T-helper 2 cell (primary cell): ENCODE measurements at regions not wholly inside any gene's neighbourhood (a gene's known extent, or its start where the extent isn't known, plus 50 kb on each side); places are given as distances from the start of the nearest gene placed in this dataset.

Source experiments
- DNase-seq, 5 experiments: peaks; one replicate each; pipeline versions ENCODE4 v3.0.0 to v3.0.0-alpha.2; 2012 to 2022

DNA sequence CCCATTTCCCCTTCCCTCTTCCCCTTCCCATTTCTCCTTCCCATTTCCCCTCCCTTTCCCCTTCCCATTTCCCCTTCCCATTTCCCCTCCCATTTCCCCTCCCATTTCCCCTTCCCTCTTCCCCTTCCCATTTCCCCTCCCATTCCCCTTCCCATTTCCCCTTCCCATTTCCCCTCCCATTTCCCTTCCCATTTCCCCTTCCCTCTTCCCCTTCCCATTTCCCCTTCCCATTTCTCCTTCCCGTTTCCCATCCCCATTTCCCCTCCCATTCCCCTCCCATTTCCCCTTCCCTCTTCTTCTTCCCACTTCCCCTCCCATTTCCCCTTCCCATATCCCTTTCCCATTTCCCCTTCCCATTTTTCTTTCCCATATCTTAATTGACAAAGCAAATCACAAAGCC, 109.0 kb downstream of the OLFM1 start:
- DNase-seq = peak in 1 of 5 experiments; percentile 14

DNA sequence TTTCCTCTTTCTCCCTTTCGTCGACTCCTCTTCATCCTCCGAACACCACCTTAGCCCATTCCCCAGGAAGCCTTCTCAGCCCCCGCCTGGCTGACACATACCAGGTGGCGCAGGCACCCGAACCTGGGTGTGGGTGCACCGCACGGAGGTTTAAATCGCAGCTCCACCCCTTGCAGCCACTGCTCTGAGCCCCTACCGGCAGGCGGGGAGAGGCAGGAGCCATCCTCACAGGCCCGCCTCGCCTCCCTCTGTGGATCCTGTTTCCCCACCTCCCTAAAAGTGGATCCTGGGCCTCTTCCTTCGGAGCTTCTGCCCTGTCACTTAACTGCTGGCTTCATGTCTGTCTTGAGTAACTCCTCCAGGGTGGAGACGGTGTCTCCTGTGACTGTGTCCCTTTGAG, 110.7 kb downstream of the OLFM1 start:
- DNase-seq = no peak

DNA sequence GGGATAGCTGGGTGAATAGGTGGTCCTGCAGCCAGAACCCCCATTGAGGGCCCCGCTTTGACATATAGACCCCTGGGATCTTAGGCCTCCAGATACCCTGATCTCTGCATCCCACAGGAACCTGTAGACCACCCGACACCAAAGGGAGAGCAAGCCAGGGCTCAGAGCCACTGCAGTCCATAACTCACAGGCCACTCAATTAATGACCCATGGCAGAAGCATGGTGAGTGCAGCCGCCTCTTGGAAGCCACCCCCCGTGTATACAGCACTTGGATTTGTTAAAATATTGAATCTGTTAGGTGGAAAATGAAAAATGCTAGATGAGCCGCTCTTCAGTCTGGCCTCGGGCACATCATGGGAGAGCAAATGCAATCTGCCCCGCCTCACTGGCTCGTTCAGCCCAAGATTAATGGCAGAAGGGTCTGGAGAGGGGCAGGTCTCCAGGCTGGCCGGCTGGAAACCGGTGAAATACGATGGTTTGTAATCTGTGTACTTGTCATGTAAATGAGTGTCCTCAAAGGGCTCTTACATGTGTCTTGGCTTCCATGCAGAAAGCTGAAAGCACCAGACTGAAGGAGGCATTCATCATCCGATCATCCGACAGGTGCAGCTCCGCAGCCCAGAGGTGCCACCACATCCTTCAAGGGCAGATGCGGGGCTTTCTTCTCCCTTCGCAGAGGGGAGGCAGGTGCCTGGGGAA, 111.3 kb downstream of the OLFM1 start:
- no peak for DNase-seq

DNA sequence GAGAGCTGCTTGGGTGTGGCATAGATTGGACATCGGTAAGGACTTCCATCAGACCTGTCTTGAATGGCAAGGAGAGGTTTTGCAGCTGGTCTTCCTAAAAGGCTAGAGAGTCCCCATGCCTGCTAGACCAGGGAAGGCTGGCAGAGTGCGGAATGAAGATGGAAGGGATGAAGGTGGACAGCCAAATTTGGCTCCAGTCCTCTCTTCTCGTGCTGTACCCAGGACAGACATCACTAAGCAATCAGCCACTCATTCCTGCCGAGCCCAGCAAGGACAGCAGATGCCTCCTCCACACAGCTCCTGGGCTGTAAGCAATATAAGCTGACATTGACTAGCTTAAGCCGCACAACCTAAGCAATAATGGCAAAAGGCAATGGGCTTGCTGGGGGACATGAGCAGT, 112.0 kb downstream of the OLFM1 start:
- no peak for DNase-seq

DNA sequence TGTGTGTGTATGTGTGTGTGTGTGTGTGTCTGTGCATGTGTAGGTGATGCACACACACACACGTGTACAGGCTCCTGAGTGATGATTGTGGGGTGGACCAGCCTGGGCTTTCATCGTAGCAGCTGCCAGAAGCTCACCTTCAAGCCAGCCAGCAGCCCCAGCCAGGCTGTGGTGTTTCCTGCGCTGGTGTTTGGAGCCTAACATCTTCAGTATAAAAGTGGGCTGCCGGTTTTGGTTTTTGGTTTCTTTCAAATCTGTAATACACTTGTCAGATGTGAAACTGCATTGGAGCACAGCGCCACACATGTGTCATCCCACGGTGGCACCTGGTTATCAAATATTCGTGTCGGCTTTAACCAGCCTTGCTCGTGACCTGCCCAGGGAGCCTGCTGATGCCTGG, 114.2 kb downstream of the OLFM1 start:
- DNase-seq = no peak

DNA sequence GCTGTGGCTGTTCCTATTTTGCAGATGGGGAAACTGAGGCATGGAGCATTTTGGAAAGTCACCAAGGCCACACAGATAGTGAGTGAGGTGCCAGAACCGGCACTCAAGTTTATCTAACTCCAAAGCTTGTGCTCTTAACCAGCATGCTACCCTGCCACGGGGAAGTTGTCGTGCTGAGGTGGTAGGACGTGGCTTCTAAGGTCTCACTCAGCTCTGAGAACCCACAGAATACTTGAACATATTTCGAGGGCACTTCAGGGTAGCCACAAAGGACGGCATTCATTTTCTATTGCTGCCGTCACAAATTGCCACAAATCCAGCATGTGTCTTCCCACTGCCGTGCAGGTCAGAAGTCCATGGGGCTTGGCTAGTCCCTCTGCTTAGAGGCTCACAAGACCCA, 116.7 kb downstream of the OLFM1 start:
- no peak for DNase-seq

DNA sequence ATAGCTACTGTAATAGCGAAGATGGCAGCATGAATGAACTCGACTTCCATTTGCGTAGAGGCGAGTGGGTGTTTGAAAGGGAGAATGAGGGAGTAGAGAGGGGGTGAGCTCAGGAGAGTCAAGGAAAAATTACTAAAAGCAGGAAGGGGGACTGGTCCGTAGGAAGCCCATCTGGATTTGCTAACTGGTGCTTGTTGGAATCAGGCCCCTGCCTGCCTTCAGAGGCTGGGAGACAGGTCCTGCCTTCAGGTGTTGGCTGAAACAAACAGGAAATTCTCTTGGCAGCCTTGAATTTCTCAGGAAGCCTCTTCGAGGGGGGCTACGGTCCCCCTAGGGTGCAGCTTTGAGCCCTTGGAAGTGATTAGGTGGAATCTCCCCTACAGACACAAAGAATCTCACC, 121.7 kb downstream of the OLFM1 start:
- DNase-seq = no peak

DNA sequence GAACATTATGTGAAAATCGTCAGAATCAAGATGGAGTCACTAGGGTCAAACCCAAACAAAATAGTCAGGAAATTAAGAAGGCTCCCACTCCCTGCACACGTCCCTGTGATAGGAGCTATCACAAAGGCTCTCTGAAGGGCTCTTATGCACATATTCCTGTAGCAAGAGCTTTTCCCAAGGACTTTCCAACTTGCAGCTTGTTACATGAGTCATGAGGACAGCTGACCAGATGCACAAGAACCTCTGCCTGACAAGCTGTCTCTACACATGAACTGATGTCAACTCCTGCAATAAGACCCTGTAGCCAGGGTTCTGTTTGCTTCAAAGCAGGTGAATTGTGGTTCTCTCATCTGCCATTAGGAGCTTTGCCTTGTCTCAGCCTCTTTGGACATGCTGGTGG, 122.4 kb downstream of the OLFM1 start:
- DNase-seq = no peak

DNA sequence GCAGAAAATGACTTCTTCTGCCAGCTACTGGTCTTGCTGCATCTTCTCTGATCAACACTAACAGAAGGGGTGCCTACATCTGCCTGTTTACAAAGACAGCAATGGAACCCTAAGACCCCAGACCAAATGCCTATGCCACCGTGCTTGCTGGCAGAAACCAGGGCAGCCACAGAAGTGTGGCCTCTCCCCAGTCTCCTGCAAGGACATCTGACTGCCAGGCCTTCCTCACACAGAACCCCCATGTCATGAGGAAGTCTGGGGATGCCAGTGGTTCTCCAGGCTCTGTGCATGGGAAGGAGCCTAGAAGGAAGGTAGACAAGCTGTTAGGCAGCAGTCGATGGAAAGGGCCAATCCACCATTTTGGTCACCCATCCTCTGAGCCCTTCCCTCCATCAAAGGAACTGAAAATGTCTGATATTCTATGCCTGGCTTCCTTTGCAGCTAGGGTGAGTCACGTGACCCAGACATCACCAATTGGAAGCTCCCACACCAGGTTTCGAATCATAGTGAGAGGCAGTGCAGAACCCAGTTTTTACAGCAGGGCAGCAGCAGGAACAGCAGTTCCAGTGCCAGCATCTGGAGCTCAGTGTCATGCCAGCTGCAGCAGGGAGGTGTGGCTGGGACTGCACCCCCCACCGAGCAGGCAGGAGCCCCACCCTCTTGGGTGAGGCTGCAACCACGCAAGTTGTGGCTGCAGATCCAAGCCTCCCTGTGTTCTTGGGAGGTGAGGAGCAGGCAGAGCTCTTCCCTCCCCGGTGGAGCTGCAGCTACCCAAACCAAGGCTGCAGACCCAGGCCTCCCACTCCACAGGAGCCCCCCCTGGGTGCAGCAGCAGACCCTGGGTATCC, 123.4 kb downstream of the OLFM1 start:
- no peak for DNase-seq

DNA sequence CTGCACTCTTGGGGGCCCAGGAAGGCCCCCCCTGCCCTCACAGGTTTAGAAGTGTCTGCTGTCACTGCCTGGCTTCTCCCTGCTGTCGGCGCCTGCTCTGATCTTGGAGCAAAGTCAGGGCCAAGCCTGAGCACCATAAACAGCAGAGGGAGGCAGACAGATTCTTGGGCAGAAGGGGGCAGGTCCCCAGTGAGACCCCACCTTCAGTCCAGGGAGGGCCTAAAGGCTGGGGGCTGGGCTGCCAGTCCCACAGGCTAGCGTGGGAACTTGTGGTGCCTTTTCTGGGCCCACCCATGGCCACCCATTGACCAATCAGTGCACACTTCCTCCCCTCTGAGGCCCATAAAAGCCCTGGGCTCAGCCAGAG, 124.0 kb downstream of the OLFM1 start:
- DNase-seq = no peak

DNA sequence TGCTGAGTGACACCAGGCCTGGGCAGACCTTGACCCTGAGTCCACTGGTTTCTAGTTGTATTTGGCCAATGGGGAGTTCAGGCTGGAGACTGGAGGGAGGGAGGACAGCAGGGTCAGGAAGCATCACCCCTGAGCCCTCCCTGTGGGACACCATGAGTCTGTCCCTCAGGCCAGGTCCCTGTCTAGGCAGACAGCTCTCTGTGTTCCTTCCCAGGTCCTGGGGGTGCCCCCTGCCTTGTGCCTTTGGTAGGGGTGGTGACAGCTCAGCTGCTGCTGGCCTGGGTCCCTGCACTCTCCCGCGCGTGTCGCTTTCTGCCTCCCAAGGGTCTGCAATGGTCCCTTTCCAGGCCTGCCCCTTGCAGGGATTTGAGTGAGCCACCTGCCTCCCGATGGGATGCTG, 125.5 kb downstream of the OLFM1 start:
- DNase-seq = no peak

DNA sequence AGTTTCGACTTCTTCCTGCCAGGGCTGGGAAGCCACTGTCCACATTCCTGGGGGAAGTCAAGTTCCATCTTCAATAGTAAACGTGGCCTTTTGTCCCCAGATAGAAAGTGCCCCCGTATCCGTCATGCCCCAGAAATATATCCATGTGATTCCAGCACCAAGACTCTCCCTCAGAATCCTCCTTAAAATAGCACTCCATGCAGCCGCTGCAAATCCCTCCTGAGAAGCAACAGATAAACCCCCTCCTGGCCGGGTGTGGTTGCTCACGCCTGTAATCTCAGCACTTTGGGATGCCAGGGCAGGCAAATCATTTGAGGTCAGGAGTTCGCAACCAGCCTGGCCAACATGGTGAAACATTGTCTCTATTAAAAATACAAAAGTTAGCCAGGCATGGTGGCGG, 126.1 kb downstream of the OLFM1 start:
- no peak for DNase-seq

DNA sequence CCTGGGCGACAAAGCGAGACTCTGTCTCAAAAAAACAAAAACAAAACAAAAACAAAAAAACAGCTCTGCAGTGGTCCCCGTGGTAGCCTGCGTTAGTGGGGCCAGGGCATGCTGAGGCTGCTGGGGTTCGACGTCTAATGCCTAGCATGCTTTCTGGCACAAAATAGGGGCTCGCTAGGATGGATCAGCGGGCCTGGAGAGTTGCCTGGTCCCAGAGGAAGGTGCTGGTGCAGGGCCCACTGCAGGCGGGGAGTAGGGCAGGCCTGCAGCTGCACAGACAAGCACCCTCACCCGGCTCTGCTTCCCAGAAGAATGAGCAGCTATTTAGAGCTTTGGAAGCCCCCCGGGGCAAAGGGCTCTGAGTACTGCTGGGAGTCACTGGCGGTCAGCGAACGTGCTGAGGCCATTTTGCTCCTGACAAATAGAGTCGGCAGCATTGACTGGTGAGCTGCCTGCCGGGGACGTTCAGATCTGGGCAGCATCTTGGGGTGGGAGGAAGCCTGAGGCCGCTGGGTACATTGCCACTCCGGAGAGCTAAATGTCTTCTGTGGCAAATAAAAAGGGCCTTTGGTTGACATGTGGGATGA, 126.7 kb downstream of the OLFM1 start:
- no peak for DNase-seq

DNA sequence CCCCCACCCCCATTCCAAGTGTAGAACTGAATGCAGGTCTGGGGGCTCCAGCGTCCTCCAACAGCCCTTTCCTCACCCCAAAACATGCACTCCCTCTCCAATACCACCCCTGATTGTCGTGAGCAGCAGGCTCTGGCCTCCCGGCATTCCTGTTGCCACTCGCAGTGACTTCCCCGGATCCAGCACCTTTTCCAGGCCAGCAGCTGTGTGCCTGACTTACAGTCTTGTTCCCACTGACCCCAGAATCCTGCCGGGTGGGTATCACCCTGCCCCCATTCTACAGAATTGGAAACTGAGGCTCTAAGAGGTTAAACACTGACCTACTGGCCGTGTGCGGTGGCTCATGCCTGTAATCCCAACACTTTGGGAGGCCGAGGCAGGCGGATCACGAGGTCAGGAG, 127.2 kb downstream of the OLFM1 start:
- DNase-seq = no peak

DNA sequence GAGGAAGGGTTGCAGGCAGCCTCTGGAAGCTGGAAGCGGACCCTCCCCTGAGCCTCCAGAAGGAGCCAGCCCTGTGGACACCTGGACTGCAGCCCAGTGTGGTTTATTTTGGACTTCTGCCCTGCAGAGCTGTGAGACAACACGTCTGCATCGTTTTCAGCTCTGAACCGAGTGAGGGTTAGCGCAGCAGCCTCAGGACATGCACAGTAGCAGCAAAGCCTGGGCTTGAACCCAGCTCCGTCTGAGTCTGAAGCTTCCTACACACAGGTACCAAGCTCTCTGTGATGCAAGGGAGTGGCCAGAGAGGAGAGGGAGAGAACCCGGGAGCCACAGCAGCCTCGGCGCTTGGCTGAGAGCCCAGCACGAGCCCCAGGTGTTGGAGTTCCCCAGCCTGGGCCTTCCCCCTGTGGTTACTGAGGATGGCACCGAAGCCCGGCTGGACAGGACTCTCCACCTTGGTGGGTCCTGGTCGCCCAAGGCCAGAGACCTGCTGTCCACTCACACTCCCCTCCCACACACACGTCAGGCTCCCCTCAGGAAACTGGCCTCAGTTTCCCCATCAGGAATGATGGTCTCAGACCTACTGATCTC, 128.2 kb downstream of the OLFM1 start:
- DNase-seq = no peak

DNA sequence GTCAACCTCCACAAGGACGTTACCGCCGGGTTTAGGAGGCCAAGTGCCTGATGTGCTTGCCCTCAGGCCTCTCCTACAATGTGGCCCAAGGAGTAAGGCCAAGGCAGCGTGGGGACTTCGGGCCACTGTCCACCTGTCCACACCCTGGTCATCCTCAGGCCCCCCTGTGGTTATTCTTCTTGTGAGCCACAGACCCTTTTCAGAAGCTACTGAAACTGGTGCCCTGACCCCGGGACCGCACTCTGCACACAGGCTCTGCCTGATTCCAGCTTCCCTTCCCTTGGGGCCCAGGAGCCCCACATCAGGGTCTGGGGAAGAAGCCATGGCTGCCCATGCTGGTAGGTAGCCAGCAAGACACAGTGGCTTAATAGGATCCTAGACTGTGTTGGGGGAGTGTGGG, 128.8 kb downstream of the OLFM1 start:
- DNase-seq = no peak

DNA sequence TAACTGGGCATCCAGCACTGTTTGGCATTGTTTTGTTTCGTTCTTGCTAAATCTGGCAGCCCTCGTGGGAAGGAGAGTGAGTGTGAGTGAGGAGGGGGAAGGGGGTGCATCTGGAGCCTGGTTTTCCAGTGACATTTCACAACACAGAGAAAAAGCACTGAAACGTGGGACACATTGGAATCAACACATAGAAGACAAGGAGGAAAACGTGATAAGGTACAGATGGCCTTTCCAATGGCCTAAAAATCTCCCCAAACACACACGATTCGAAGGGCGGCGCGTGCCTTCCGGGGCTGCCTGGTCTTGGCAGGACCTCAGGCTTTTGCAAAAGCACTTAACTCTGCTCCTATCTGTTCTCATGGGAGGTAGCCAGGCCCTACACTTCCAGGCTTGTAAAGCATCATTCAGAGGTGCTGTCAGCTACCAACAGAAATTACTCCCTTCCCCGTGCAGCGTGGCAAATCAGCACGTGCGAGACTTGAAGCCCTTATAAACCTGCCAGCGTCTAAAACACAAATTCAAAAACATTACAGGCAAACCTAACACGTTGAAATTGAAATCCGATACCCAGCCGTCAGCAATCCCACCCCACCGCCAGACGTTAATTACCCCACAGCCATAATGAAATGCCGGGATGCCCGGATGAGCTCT, 129.4 kb downstream of the OLFM1 start:
- no peak for DNase-seq

DNA sequence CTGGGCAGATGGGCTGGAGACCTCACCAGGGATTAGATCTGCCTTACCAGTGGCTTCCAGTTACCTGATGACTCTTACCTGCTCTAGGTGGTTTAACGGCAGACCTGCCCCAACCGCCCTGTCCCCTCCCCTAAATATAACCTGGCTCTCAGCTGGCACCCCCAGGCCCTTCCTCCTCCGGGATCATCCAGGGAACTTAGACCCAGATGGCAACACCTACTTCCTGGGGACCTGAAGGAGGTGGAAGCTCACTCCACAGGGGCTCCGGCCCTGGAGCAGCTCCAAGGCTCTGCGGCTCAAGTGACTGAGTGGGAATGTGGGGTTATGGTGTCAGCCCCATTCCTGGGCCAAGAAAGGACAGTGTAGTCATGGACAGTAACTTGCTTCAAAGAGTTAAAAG, 130.4 kb downstream of the OLFM1 start:
- no peak for DNase-seq

DNA sequence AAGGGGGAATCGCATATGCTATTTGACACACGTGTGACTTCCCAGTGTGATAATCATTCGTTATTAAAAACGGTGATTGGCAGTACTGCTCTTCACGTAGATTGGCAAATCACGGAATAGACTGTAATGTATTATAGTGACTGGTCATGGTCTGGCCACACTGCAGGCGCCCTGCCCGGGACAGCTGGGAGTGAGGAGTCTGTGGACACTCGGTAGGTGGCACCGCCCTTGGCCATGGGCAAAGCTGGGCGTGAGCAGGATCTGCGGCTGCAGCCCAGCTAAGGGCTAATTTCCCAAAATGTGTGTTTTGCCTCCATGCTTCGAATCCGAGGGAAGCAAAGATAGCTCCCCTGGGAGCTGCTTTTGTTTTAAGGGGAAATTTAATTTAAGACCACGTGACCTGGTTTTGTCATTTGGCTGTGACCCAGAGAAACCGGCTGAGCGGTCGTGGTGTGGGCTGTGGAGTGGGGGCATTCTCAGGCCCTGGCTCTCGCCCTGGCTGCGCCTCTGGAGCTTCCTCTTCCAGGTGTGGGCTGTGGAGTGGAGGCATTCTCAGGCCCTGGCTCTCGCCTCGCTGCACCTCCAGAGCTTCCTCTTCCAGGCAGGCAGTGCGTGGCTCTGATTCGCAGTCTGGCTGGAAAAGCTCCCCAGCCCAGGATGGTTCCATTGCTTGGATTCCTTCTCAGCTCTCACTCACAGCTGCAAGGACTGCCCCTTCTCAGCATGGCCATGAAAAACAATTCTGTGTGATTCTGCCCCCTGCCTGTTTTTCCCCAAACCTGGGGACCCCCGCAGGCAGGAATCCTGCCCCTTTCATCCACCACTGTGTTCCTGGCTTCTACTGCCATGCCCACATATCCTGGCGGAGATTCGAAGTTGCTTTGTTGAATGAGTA, 131.1 kb downstream of the OLFM1 start:
- DNase-seq = no peak

DNA sequence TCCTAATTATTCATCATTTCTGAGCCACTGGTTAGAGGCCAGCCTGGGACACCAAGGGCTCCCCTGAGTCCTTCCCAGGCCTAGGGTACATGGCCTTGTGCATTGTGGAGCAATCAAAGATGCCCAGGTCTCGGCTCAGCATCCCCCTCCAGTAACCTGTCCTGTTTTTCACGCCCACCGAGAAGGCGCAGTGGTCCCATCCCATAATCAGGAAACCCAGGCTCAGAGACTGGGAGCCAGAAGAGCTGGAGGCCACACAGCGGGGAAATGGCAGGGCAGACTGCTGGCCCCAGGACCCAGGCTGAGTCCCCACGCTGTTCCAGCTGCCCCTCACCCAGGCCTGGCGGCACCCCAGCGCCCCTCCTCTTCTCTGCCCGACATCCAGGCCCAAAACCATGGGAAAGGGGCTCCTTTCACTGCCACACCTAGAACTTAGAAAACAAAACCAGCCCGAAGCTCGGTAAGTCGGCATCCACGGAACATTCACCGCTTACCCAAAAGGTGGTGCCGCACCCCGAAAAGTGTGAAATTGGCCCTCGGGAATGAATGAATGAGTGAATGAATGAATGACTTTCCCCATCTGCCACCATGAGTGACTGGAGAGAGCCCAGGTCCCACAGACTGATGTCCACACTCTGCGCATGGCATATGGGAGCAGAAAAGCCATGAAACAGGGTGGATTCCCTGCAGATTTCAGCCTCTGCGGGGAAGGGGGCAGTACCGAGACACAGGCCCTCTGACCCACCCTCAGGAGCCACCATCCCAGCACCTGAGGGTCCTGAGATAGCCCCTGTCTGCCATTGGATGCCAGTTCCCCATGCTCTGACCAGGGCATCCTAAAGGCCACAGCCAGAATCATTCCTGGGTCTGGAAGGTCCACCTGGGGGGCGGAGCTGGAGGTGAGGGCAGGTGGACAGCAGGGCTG, 132.5 kb downstream of the OLFM1 start:
- DNase-seq = no peak
